GM18858 (cell line): ENCODE measurements at regions not wholly inside any gene's neighbourhood (a gene's known extent, or its start where the extent isn't known, plus 50 kb on each side); places are given as distances from the start of the nearest gene placed in this dataset.
"Not testable (repeated sequence)": the region's sequence is repeated elsewhere in the genome, so short reads cannot be mapped to it uniquely, and the experiment has no call there.

Experiments used
- ATAC-seq: cut with Tn5 transposase; IDR thresholded peaks from one replicate; pipeline ENCODE4 v1.9.1; 2021; ENCODE audit not compliant: unreplicated experiment

- ATAC-seq = not testable (repeated sequence)
Observed at GRCh38 chr21:27517177-27517576, 550.3 kb upstream of the ADAMTS5 start.

DNA sequence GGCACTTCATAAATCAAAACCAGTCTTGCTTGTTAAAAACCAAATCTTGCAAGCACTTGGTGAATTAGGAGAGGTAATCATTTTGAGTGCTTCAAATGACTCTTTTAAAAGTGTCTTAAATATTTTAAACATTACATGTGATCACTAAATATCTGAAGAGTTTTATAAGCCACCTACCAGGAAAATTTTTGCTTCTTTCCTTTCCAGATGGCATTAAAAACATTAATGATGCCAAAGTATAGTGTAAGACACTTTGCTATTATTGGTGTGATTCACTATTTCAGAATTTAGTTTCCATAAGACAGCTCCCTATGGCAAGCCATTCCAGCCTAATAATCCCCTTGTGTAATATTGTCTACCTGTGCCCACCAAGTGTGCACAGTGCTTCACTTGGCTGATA is 548.8 kb upstream of the ADAMTS5 start:
- no peak for ATAC-seq

- no peak for ATAC-seq
Observed at GRCh38 chr21:27513825-27514224, 546.9 kb upstream of the ADAMTS5 start.

GRCh38 chr21:27513016-27513415 is 546.1 kb upstream of the ADAMTS5 start:
- ATAC-seq = no peak

- no peak for ATAC-seq
Observed at GRCh38 chr21:27511233-27511632, 544.3 kb upstream of the ADAMTS5 start.

DNA sequence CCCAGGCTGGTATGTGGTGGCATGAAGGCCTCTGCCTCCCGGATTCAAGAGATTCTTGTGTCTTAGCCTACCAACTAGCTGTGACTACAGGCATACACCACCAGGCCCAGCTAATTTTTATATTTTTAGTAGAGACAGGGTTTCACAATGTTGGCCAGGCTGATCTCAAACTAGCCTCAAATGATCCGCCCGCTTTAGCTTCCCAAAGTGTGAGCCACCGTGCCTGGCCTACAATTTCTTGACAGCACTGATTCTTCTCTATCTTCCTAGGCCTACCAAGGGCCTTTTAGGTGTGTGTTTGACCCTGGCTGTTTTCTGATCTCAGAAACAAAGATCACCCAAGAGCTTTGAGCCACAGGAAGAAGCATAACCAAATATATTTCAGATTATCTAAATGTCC is 540.8 kb upstream of the ADAMTS5 start:
- ATAC-seq = no peak

GRCh38 chr21:27505516-27505915 is 538.6 kb upstream of the ADAMTS5 start:
- ATAC-seq = no peak

DNA sequence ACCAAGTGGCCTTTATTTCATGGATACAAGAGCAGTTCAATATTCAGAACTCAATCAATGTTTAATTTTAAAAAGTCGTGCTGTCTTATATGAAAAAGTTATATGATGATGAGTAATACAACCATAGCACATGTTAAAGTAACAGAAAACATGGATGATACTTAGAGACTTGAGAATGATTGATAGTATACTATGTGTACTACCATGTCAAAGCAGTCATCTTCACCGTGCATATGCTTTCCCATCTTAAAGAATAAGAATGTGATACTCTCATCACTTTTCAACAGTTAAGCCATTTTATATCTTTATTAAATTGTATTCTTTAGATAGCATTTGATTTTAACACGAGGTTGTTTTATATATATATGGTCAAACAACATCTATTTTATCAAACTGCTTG is 535.9 kb upstream of the ADAMTS5 start:
- no peak for ATAC-seq

DNA sequence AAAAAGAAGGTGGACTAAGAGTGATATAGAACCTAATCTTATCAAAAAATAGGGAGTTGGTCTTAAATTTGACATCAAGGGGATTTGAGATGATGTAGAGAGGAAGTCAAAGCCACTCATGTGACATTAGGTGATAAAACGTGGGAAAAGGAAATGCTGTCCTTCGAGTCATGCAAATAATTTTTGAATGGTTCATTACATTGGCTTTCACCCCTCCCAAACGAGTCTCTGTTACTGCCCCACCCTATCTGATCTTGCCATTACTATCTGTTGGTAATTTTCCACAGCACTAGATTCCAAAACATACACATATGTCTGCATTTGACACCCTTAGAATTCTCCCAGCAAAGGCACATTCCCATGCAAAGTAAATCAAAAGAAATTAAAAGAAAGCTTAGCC is 531.1 kb upstream of the ADAMTS5 start:
- no peak for ATAC-seq

DNA sequence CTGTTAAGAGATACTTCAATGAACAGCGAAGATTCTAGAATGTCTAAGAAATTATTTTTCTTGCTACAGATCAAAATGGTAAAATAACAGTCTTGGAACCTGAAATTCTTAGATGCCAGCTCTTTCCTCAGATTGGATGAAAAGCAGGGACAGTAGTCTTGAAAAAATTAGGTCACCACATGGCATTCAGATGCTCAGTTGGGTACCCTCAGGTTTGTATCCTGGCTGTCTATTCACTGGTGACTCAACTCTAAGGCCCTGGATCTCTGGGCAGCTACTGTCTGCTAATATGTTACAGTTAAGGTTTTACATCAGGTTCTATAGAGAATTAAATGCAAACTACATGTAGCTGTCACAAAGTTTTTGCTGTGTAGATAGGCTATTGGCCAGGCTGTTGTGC is 528.9 kb upstream of the ADAMTS5 start:
- ATAC-seq = no peak

DNA sequence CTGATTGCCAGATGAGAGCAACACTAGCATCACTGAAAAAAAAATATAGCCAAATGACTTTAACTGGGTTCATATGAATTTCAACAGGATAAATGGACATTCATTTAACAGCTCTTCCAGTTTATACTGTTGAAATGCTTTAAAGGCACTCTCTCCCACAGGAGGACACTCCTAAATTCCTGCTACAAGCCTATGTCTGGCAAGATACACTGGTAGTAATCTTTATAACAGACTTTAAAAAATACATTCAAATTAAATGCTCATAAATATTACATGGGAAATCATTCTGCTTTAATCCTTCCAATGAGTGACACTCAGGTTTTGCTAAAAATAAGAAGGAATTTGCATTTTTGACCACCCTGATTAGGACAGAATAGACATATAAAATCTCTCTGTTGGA is 526.7 kb upstream of the ADAMTS5 start:
- no peak for ATAC-seq

DNA sequence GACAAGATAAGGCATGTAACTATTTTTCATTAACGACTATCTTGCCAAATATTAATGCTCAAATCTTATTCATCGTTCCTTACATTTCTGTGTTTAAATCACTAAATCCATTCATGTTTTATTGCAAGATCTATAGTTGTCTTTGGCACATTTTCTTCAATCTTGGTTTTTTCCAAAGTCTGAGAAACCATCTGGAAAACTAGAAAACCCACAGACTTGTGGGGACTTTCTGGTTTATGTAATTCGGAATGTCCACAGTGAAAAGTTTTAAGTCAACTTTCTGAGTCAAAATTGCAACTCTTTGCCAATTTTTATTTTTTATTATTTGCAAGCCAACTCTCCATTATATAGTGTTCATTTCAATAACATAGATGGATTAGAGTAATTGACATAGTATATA is 520.8 kb upstream of the ADAMTS5 start:
- ATAC-seq = no peak

DNA sequence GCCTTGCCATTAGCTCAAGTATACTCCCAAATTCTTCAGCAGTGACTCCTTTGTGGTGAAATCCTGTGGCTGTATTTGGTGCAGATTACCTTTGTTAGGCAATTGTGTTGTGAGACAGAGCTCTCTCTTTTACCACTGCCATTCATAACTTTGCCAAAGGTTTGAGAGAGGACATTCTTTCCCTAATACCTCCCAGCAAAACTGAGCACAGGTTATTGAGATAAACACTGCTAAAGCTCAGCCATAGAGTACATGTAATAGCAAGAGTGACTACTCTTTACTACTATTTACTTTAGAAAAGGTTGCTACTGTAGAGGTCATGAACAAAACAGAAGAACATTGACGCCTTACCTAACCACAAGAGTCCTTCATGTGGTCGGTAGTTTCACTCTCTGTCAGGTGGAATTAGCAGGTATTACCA is 514.0 kb upstream of the ADAMTS5 start:
- ATAC-seq = no peak

GRCh38 chr21:27477296-27477695 is 510.4 kb upstream of the ADAMTS5 start:
- ATAC-seq = no peak

- ATAC-seq = no peak
Observed at GRCh38 chr21:27476696-27477095, 509.8 kb upstream of the ADAMTS5 start.

- no peak for ATAC-seq
Observed at GRCh38 chr21:27475363-27475955, 508.6 kb upstream of the ADAMTS5 start.

- no peak for ATAC-seq
Observed at GRCh38 chr21:27467366-27467765, 500.5 kb upstream of the ADAMTS5 start.

DNA sequence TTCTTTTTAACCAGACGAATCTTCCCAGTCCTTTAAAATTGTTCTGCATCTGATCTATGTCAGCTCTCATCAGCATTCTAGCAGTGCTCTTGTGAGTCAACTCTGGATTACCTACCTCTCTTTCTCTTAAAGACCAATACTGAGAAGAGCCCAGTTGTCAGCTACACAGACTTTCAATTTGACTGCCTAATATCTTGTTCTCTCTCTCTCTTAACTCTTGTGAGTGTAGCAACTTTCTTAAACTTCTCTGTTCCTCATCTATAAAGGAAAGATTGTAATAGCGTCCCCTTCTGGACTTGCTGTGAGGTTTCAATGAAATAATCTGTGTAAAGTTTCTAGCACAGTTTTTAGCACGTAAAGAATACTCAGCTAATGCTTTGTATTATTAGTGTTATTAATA is 499.3 kb upstream of the ADAMTS5 start:
- no peak for ATAC-seq

DNA sequence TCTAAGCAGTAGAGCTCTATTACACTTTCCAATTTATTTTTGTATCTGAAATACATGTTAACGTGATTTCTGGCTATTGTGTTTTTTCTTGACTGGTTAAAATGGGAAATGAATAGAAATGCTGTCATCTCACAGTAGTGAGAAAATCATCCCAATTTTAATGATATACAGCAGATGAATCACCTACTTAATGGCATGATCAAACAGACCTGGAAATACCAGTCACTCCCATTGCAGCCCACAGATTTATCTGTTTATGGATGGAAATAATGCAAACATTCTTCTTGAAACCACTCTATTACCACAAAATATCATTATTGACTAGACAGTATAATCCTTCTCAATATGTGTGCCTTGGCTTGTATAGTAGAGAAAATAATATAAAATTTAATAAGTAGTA is 497.8 kb upstream of the ADAMTS5 start:
- no peak for ATAC-seq

GRCh38 chr21:27462726-27463125 is 495.8 kb upstream of the ADAMTS5 start:
- no peak for ATAC-seq

DNA sequence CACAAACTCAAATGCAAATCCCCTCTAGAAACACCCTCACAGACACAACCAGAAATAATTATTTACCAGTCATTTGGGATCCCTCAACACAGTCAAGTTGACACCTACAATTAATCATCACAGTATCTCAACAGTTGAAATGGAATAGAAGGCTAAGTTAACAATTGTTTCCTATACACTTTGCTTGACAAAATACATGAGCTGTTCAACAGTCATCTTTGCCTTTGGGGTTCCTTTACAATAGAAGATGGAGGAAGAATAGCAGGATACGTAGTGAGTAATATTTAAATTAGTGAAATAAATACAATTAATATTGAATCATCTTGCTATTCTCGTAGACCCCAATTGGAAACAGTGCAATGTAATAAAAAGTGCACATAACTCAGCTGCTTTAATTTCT is 487.3 kb upstream of the ADAMTS5 start:
- no peak for ATAC-seq

- no peak for ATAC-seq
Observed at GRCh38 chr21:27451116-27451515, 484.2 kb upstream of the ADAMTS5 start.

GRCh38 chr21:27450216-27450615 is 483.3 kb upstream of the ADAMTS5 start:
- ATAC-seq = no peak

DNA sequence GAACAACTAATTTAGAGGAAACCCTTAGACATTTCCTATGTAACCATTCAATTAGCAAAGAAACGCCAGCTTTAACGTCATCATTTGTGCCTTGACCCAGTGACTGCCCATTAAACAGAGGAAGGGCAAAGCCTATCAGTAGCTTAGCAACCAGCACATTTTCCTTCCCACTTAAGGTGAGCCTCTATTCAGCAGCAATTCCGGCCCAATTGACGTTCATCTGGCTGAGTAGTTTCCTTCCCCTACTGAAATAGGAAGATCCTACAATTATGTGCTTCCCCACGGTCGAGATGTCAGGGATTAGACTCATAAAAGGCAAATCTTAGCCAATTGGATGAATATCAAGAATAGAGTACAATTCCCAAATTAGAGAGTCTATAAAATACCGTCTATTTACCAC is 482.1 kb upstream of the ADAMTS5 start:
- ATAC-seq = no peak
